GOT3 (cell line): ENCODE measurements at regions not wholly inside any gene's neighbourhood (a gene's known extent, or its start where the extent isn't known, plus 50 kb on each side); places are given as distances from the start of the nearest gene placed in this dataset.
"Not testable (repeated sequence)": the region's sequence is repeated elsewhere in the genome, so short reads cannot be mapped to it uniquely, and the experiment has no call there.

Experiments
- DNase-seq: peaks from one replicate; lab custom pipeline; 2025; ENCODE audit warnings: mixed read lengths; lab: John Stamatoyannopoulos, UW

- DNase-seq: no peak
Observed at GRCh38 chr12:13440844-13441243, 244.3 kb downstream of the EMP1 start.

GRCh38 chr12:13437541-13437940, 241.0 kb downstream of the EMP1 start:
- DNase-seq: no peak

- no peak for DNase-seq
Observed at GRCh38 chr12:13436696-13437391, 240.3 kb downstream of the EMP1 start.

DNA sequence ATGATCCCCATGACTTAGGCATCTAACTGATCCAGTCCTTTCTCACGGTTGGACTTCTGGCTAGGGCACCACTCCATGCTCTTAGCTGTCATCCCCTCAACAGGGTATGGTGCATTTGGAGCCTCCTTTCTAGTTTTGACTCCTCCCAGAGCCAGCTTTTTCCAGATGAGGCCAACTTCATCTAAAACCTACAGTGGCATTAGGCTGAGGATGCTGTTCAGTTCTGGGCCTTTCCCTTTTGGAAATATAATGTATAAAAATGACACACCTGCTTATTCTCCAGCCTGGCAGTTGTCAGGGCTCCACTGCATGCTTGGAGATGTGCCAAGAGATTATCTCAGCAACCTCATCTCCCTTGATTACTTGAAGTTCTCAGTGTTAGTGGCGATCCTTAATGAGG, 239.7 kb downstream of the EMP1 start:
- no peak for DNase-seq

DNA sequence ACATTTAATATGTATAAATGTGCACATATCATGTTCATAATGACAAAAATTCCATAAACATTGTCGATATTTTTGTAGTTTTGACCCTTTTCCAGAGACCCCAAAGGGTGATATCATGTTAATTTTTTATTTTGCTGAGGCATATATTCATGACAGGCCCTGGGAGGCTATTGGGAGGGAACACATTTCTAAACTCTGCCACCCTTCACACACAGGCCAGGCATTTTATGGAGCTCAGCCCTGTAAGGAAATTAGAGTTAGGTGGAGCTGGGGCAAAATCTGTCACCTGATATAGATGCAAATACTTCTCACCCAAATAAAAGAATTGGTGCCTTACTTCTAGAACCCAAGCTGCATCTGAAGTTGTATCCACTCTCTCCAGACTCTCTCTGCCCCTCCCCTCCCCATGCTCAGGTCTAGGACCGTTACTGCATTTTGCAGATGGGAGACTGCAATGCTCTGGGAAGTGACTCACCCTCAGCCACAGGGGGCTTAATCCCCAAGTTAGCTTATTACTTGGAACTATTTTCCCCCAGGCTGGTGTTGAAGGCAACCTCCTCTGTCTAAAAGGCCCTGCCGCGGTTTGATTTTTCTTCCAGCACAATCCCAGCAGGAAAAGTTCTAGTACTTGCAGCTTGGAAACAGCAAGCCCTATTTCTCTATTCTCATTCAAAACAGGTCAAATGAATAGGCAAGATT, 238.9 kb downstream of the EMP1 start:
- DNase-seq: no peak

DNA sequence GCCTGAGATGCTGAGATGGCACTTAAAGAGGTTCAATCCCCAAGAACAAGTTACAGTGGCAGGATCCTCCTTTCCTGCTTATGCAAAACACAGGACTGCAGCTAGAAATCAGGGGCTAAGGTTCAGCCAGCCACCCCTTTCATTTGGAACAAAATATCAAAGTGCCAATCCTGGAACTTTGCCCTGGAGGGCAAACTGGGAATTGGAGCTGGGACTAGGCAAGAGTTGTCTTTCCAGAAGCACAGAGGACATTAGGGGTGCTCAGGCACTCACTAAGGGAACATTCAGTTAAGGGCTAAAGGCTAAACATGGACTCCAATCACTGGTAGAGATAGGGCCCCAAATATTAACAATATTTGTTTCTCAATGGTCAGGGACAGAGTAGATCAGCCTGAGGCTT, 237.2 kb downstream of the EMP1 start:
- no peak for DNase-seq

GRCh38 chr12:13431041-13431440, 234.5 kb downstream of the EMP1 start:
- DNase-seq: no peak

- no peak for DNase-seq
Observed at GRCh38 chr12:13428538-13429265, 232.2 kb downstream of the EMP1 start.

DNA sequence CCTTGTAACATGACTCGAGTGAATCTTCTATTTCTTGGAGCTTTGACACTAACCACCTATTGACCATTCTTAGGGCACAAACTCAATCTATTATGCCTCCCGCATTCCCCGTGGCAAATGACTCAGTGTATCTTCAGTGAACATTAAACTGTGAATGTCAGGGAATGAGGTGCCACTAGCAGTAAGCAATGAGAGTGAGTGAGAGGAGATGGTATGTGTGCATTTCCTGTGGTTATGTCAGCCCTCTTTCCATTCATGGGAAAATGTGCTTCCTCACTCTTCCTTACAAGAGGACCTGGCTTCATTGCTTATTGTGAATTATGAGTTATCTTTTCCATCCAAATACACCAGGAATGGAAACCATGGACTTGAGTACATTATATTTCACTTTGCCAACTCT, 229.2 kb downstream of the EMP1 start:
- peak; percentile 9 for DNase-seq

GRCh38 chr12:13422291-13422690, 225.8 kb downstream of the EMP1 start:
- DNase-seq: no peak

DNA sequence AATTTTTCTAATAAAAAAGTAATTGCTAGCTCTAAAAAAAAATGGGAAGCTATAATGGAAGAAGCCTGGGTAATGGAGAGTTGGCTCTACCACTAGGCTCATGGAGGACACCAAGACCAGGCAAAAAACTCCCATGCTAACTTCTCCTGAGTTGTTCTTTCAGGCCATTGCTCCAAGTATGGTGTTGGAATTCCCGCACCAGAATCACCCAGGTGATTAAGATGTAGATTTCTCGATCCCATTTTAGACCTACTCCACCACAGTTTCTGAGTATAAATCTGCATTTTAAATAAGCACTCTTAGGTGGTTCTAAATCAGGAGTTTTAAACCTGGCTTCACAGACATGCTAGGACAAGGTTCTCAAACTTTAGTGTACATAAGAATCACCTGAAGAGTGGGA, 221.0 kb downstream of the EMP1 start:
- no peak for DNase-seq

DNA sequence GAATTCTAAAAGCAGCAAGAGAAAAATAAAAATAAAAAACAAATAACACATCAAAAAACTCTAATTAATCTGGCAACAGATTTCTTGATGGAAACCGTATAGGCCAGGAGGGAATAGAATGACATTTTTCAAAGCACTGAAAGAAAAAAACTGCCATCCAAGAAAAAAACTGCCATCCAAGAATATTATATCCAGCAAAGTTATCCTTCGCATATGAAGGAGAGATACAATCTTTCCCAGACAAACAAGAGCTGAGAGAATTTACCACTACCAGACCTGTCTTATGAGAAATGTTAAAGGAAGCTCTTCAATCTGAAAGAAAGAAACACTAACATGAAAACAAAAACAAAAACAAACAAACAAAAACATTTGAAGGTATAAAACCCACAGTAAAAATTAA, 214.8 kb downstream of the EMP1 start:
- no peak for DNase-seq

DNA sequence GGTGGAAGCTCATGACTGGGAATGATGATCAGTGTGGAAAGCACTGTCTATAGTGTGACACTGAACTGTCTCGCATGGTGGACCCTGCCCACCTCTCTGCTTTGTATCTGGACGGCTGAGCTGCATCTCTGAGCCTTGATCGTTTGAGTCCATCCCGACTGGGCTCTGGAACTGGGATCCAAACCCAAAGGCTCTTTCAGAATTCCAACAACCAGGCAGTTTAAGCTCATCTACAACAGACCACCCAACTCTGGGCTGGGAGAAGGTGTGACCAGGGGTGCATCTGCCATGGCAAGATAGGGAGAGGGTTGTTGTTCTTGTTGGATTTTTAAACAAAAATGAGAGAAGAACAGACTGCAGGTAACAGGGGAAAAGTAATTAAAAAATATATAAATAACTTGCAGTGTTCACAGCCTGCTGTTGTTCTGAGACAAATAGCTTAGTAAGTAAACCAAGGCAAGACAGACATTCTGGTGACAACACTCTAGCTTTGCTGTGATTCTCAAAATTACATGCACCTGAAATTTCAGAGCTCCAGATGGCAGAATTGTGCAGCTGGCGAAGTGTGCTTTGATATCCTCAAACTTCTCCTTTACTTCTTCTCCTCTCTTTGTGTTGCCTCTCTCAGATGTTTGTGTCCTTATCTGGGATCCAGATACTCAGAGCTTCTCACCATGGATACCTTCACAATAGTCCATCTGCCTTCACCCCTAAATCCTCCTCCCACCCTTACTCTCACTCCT, 209.6 kb downstream of the EMP1 start:
- no peak for DNase-seq

DNA sequence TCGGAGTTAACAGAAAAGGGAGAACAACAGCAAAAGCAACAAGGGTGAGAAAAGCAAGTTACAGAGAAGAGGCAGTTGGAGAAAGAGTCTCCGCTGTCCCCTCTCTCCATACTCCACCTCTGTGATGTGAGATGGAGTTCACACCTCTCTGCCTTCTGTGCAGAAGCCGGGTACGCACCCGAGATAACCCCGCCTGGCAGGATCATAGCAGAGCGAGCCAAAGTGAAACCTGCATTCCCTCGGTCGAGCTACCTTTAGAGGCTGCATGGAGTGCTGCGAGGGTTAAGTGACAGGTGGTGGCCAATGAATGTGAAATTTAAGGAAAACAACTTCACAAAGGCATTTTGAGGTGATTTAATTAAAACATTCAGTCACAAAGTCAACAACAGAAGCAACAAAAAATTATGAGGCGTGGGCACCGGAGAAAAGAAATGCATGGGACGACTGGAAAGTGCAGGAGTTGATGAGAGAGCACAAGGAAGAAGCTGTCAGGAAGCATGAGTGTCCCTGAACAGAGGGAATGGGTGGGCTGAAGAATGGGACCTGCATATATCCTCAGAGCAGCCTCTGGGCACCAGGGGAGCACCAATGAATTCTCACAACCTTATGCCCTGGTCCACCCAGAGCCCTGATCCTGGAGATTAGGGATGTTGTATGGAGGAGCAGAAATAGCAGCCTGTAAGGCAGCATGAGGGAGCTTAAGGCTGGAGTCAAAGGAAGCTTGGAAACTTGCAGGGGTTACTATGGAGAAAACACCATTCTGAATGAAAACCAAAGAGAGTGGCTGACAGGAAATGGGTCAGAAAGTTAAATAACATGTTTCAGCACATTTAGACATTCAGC, 208.3 kb downstream of the EMP1 start:
- DNase-seq: no peak

DNA sequence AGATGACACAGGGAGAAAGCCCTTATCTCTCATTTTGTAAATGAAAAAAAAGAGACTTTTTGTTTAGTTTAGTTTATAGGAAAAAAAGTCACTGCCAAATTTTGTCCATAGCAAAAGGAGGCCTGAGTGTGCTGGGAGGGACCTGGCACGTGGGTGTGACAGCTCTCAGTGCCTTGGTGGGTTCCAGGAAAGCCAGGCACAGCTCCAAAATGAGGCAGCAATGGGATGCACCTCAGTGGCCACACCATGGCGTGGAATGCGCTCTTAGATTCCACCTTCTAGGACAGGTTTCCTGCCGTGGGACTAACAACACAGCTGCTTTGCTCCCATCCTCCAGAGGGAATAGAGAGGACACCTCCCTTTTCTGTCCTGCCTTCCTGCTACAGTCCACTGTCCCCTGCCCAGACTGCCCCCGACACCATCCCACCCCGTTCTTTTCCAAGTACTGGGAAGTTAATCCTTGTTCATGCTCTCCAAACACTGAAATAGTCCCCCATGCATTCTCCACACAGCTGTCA, 207.6 kb downstream of the EMP1 start:
- DNase-seq: no peak

DNA sequence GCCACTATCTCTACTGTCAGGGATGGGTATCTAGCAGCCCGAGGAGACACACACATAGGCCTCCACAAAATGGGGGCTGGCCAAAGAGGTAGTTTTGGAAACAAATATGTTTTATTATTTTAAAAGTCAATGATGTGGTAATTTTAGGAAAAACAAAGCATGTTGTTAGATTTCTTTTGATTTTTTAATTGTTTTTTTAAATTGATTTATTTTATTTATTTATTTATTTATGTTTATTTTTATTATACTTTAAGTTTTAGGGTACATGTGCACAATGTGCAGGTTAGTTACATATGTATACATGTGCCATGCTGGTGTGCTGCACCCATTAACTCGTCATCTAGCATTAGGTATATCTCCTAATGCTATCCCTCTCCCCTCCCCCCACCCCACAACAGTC, 194.8 kb downstream of the EMP1 start:
- DNase-seq: not testable (repeated sequence)

DNA sequence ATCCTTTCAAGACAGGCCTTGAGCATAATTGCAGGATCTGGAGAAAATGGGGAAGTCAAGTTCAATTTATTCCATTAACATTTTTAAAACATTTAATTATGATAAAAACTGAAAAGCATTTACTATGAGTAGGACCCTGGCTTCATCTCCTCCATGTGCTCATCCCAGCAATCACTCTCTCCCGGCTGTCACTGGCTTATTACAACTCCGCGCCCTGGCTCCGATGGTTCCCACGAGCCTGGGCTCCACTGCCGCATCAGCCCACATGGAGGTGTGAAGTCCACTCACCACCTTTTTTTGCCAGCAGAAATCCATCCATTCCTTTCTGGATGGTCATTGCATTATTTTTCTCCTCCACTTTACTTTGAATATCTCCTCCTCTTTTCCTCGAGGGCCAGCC, 194.4 kb downstream of the EMP1 start:
- DNase-seq: no peak

- peak; percentile 87 for DNase-seq
Observed at GRCh38 chr12:13390381-13390861, 193.9 kb downstream of the EMP1 start.

DNA sequence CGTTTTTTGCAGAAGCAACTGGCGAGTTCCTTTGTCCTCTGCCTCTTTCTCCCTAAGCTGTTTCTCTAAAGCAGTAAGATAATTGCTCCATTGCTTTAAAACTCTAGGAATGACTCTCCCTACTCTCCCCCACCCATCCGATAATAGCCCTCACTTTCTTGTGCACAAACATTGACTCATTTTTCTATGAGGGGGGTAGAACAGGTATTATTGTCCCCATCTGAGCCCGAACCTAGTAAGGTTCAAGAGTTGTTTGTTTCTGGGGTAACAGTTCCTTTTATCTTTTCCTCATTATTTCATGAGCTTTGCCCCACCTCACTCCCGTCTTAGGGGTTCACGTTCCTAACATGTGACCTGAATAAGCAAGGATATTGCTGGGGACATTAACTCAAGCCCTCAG, 190.6 kb downstream of the EMP1 start:
- no peak for DNase-seq

DNA sequence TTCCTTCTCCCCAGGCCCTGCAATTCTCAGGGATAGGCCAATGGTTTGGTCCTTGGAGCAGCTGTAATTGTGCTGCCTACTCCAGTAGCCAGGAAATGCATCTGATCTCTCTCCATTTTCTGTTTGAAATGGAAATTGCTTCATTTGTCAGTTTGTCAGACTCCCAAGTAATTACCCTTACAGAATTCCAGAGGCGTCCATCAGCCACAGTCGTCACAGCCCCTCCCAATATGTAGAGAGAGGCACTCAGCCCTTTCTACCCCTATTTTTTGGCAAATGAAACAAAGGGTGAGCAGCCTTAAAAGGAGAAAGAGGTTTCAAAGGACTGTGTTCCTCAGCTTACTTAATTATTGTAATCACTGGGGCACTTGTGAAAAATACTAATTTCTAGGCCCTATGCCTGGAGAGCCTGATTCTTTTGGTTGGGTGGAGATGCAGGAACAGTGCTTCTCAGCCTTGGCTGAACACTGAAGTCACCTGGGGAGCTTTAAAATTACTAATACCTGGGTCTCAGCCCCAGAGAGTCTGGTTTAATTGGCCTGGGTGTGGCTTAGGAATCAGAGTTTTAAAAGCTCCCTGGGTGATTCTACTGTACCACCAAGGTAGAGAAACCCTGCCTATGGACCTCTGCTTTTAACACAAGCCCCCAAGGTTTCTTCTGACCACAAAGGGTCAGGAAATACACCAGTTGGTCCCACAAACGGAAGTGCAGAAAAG, 190.0 kb downstream of the EMP1 start:
- no peak for DNase-seq
